ENCODE measurements at regions not wholly inside any gene's neighbourhood (a gene's known extent, or its start where the extent isn't known, plus 50 kb on each side); places are given as distances from the start of the nearest gene placed in this dataset.
"Not testable (repeated sequence)": the region's sequence is repeated elsewhere in the genome, so short reads cannot be mapped to it uniquely, and the experiment has no call there.

GRCh38 chr7:114799628-114800028, 122.3 kb upstream of the MDFIC start:
- DNase-seq (ENCODE audit: insufficient read length, low spot score) (no peak), FAIRE-seq (no peak)

DNA sequence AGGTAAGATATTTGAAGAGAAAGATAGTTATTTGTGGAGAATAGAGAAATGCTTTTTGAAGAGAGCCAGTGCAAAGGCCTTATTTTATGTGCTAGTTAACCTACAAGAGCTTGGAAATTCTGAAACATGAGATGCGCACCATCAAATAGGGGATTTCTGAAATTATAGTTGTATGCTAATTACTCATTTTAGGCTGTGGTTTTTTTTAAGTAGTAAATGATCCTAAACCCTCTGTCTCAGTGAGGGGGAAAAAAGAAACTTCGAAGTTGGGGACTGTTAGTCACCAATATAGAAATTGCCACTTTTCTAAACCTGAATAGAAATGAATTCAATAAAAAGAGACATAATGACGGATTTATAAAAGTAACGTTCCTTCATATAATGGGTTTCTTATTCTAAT, 119.3 kb upstream of the MDFIC start:
- no peak for FAIRE-seq
- DNase-seq (ENCODE audit: insufficient read length, low spot score) = no peak

GRCh38 chr7:114806590-114807162, 115.2 kb upstream of the MDFIC start:
- DNase-seq (ENCODE audit: insufficient read length, low spot score) (no peak), FAIRE-seq (no peak)

- no peak for DNase-seq (ENCODE audit: insufficient read length, low spot score)
- FAIRE-seq = no peak
Measured at GRCh38 chr7:114812570-114812969, 109.3 kb upstream of the MDFIC start.

DNA sequence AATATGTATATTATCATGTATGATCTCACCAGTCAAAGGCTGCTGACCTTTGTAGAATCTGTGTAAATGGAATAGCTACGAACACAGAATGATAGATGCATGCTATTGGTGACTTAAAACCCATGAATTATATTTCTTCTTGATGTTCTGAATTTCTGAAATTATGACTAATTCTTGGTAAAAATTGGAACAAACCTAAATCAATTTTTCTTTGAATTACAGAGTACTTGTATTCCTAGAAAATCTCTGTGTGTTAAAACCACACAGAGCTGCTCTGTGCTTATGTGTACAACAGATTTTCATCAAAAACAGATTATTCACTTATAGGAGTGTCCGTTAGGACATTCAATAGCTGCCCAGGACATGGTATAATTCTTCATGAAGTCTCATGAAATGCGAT, 108.3 kb upstream of the MDFIC start:
- DNase-seq (ENCODE audit: insufficient read length, low spot score) (no peak), FAIRE-seq (no peak)

GRCh38 chr7:114817036-114817435, 104.9 kb upstream of the MDFIC start:
- FAIRE-seq; DNase-seq (ENCODE audit: insufficient read length, low spot score): not testable (repeated sequence)

DNA sequence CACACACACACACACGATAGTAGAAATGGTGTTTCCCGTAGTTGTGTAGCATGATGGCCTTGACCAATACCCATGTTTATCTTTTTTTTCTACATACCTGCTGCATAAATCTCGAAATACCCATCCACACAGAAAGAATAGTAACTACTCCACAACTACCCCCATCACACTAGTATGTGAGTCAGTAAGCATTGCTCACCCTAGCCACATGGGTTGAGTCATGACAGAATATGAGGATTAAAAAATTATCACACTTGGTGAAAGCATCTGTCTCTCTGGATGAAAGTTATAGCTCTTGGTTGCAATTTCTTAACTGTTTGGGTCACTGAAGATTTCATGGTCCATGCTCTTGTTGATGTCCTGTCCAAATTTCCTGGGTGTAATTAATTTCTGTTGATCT, 103.4 kb upstream of the MDFIC start:
- FAIRE-seq (no peak), DNase-seq (ENCODE audit: insufficient read length, low spot score) (no peak)

GRCh38 chr7:114819616-114820362, 102.1 kb upstream of the MDFIC start:
- FAIRE-seq (no peak), DNase-seq (ENCODE audit: insufficient read length, low spot score) (peak; percentile 0)

DNA sequence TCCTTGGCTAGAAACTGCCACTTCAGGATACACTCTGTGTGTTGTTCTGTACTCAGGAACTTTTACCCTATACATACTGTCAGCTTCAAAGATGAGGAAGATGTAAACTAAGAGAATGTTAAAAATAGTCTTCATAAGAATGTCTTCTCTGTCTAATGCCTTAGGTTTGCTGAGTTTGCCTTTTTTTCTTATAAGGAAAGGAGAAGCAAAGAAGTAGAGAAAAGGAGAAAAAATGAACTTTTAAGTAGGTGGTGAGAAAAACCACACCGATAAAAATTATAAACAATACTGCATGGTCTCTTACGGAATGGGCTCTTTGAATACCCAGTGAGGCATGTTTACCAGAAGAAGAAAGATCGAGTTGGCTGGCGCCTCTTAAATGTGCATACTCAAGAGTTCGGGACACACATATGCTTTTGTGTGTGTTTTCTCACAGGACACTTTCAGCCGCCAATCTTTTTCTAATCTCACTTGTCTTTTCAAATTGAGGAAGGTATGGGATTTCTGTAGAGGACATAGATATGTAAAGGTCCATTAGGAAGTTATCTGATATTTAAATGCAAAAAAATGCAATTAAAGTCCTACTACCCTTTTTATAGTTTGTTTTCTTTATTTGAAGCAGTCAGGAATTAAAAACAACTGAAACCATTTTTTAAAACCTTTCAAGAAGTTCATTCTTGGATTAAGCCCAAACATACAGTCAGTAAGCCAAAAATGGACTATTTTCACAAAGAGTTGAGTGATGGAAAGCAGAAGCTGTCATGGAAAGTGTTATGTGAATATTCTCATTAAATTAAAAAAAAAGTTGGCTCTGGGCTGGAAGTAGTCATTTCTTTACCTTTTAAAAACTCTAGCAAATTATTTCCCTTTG, 100.6 kb upstream of the MDFIC start:
- DNase-seq (ENCODE audit: insufficient read length, low spot score) (no peak), FAIRE-seq (no peak)

GRCh38 chr7:114822131-114822530, 99.8 kb upstream of the MDFIC start:
- FAIRE-seq = no peak
- no peak for DNase-seq (ENCODE audit: insufficient read length, low spot score)

DNA sequence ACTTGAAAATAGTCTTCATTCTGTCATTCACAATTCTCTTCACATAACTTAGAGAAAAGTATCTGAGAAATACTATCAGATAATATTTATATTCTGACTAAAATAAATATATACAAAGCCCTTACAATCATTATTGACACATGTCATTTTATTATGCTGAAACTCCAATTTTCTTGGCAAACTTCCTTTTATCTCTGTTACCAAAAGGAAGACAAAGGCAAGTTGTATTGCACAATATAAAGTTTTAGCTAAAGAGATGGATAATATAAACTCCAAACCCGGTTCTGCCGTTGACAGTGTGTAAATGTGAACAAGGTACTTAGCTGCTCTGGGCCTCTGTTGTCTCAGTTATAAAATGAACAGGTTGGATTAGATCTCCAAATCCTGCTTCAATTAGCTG, 99.0 kb upstream of the MDFIC start:
- no peak for FAIRE-seq

GRCh38 chr7:114823290-114823689, 98.6 kb upstream of the MDFIC start:
- DNase-seq (ENCODE audit: insufficient read length, low spot score) = no peak
- no peak for FAIRE-seq

More for the DNA sequence above, 99.0 kb upstream of the MDFIC start:
- no peak for DNase-seq (ENCODE audit: insufficient read length, low spot score)

DNA sequence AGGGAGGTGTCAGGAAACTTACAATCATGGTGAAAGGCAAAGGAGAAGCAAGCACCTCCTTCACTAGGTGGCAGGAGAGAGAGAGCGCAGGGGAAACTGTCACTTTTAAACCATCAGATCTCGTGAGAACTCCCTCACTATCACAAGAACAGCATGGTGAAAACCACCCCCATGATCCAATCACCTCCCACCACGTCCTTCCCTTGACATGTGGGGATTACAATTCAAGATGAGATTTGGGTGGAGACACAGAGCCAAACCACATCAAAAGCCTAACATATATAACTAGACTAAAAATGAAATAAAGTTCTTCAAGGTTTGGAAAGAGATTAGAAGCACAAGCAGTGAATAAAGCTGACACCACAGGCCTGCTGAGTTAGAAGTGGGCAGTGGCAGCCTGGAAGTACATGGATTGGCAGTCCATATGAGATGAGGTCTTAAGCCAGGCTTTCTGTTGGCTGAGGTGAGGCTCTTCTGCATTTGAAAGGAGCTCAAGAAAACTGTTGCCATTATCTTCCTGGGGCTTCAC, 96.4 kb upstream of the MDFIC start:
- no peak for FAIRE-seq

DNA sequence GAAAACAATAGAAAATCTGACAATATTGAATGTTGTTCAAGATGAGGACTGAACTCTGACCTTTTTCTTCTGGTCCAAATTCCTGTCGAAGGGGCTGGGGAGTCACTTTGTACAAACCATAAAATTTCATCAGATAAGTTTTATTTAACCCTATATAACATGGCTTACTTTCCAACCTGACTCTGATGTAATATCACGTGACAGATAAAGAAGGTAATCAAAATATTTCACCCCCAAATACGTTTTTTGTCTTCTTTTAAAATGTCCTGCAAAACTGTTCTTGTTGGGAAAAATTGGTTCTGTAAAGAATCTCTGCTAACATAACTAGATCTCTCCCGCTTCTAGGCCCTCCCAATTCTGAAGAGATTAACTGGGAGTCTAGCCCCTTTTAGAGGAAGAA, 90.9 kb upstream of the MDFIC start:
- DNase-seq (ENCODE audit: insufficient read length, low spot score) (no peak), FAIRE-seq (no peak)

More for the DNA sequence above, 96.4 kb upstream of the MDFIC start:
- DNase-seq (ENCODE audit: insufficient read length, low spot score) = no peak

DNA sequence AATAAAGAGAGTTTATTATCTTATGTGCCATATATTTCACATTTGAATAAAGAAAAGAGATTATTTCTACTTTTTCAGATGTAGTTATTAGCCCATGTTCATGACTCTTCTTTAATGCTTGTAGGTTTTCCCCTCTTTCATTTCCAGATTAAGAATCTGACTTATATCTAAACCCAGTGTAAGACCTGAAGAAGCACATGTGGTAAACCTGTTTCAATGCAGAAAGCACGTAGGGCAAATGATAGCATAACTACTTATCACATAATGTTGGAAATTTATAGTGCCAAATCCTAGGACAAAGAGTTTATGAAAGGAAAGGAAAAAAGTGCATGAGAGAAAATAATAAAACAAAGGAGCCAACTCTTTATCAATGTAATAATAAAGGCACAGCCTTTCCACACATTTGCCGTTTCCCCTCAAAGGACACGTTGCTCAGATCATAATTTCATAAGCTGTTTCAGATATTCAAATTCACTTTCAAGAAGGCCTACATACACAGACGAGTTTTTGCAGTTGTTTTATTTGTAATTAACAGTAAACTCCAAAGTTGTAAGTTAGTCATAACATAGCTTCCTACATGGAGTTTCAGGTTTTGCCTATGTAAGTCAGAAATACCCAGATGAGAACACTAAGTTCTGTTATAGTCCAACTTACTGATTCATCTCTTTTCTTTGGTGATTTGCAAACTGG, 88.8 kb upstream of the MDFIC start:
- FAIRE-seq (no peak), DNase-seq (ENCODE audit: insufficient read length, low spot score) (no peak)

GRCh38 chr7:114835303-114835702, 86.6 kb upstream of the MDFIC start:
- FAIRE-seq (no peak), DNase-seq (ENCODE audit: insufficient read length, low spot score) (no peak)

- FAIRE-seq = no peak
Measured at GRCh38 chr7:114835861-114836260, 86.0 kb upstream of the MDFIC start.

GRCh38 chr7:114842551-114843065, 79.3 kb upstream of the MDFIC start:
- no peak for FAIRE-seq
- no peak for DNase-seq (ENCODE audit: insufficient read length, low spot score)

More at GRCh38 chr7:114835861-114836260, 86.0 kb upstream of the MDFIC start:
- no peak for DNase-seq (ENCODE audit: insufficient read length, low spot score)

DNA sequence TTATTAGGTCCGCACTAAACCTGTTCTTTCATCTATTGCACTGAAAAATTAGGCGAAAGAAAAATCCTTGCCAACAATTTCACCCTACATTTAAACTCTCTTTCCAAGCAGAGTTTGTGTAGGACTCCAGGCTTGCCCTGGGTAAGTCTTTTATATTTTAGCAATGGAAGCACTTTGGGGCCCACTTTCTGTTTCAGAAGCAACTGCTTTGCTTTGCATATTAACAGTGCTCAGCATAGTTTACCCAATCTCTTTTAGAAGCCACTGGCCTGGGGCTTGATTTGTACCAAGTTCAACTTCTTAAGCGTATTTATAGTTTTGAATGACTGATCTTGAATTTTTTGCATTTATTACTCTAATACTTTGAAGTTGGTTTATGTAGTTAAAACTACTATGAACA, 78.8 kb upstream of the MDFIC start:
- no peak for DNase-seq (ENCODE audit: insufficient read length, low spot score)
- no peak for FAIRE-seq

DNA sequence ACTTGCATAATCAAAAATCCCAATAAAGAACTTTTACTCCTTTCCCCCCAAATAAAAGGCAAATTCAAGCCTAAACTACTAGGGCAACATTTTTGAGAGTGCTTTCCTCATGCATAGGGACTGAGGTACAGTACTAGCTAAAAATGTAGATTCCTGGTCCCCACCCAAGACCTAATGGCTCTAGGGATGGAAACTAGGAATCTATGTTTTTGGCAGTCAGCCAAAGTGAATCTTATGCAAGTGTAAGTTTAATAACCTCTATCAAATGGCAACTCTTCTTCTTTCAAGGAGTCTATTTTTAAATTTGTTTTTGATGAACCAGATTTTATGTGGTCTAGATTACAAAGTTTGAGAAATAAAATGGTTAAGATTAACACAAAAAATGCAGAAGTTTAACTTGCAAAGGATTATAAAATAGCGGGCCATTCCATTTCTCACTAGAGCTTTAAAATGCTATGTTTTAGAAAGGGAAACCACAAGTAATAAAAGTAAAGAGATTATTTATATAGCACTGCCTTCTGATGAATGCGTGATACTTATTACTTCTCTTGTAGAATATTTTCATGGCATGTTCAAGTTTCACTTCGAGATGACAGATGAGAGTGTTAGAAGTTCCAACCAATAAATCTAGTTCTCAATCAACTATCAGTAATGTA, 70.4 kb upstream of the MDFIC start:
- DNase-seq (ENCODE audit: insufficient read length, low spot score) (no peak), FAIRE-seq (no peak)

Measured in HTR-8/SVneo (cell line).